Transverse colon (tissue), 4 donors: ENCODE measurements at regions not wholly inside any gene's neighbourhood (a gene's known extent, or its start where the extent isn't known, plus 50 kb on each side); places are given as distances from the start of the nearest gene placed in this dataset.

Experiments
- POLR2AphosphoS5 ChIP-seq, 3 donors: sonication (generic); formaldehyde crosslinking; IDR thresholded peaks; one replicate each; pipeline ENCODE4 v1.6.1; 2016; ENCODE audit warnings: antibody characterized with exemption in 3 of 3
- TF ChIP-seq, protein P1 (sequence below), 5 experiments: fragments of 200-600 bp in 3 of 5; fragments of 450-650 bp in 2 of 5; sonication (generic) in 3 of 5; IDR thresholded peaks; 1 replicate in 2 of 5; 2 replicates in 3 of 5; pipeline ENCODE4 v1.5.1; 2016 to 2017; ENCODE audit warnings: antibody characterized with exemption in 5 of 5, inconsistent platforms in 3 of 5, mild to moderate bottlenecking in 2 of 5, moderate library complexity in 1 of 5

DNA sequence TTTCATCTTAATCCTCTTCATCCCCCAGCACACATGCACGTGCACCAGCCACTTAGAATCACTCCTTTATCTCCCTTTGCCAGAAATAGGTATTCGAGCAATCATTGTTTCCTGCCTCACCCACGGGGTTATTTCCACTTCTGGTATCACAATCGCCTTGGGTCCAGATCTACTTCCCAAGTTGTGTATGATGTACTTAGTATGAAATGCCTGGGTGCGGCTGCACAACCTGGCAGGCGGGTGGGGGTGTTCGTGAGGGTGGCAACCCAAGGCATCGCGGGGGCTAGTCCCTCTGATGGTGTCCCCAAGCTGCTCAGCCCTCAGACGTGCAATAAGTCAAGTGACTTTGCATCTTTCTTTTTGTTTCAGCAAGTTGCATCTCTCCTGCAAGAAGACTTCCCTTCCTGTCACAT lies 475.6 kb downstream of the MIAT start:
- no peak for TF ChIP-seq POLR2AphosphoS5 (IDR thresholded peaks at IDR 0.05)
- TF ChIP-seq, protein P1, sequence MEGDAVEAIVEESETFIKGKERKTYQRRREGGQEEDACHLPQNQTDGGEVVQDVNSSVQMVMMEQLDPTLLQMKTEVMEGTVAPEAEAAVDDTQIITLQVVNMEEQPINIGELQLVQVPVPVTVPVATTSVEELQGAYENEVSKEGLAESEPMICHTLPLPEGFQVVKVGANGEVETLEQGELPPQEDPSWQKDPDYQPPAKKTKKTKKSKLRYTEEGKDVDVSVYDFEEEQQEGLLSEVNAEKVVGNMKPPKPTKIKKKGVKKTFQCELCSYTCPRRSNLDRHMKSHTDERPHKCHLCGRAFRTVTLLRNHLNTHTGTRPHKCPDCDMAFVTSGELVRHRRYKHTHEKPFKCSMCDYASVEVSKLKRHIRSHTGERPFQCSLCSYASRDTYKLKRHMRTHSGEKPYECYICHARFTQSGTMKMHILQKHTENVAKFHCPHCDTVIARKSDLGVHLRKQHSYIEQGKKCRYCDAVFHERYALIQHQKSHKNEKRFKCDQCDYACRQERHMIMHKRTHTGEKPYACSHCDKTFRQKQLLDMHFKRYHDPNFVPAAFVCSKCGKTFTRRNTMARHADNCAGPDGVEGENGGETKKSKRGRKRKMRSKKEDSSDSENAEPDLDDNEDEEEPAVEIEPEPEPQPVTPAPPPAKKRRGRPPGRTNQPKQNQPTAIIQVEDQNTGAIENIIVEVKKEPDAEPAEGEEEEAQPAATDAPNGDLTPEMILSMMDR (IDR thresholded peaks at IDR 0.05): no peak
